PC-9 (cell line): ENCODE measurements at regions not wholly inside any gene's neighbourhood (a gene's known extent, or its start where the extent isn't known, plus 50 kb on each side); places are given as distances from the start of the nearest gene placed in this dataset.

Source experiments
- EZH2 ChIP-seq: fragments of 200-600 bp; sonication (generic); IDR thresholded peaks from 2 replicates; pipeline ENCODE4 v1.8.0; 2017; ENCODE audit warnings: antibody characterized with exemption, low read depth
- TF ChIP-seq, protein P1 (sequence below): fragments of 200-600 bp; sonication (generic); conservative IDR thresholded peaks from 2 replicates; pipeline ENCODE4 v1.6.1; 2017; ENCODE audit warnings: mixed run types, antibody characterized with exemption, mild to moderate bottlenecking, moderate library complexity

GRCh38 chr6:122008101-122008999 lies 391.1 kb upstream of the HSF2 start:
- TF ChIP-seq, protein P1, sequence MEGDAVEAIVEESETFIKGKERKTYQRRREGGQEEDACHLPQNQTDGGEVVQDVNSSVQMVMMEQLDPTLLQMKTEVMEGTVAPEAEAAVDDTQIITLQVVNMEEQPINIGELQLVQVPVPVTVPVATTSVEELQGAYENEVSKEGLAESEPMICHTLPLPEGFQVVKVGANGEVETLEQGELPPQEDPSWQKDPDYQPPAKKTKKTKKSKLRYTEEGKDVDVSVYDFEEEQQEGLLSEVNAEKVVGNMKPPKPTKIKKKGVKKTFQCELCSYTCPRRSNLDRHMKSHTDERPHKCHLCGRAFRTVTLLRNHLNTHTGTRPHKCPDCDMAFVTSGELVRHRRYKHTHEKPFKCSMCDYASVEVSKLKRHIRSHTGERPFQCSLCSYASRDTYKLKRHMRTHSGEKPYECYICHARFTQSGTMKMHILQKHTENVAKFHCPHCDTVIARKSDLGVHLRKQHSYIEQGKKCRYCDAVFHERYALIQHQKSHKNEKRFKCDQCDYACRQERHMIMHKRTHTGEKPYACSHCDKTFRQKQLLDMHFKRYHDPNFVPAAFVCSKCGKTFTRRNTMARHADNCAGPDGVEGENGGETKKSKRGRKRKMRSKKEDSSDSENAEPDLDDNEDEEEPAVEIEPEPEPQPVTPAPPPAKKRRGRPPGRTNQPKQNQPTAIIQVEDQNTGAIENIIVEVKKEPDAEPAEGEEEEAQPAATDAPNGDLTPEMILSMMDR: no peak
- no peak for TF ChIP-seq EZH2
